ENCODE measurements at regions not wholly inside any gene's neighbourhood (a gene's known extent, or its start where the extent isn't known, plus 50 kb on each side); places are given as distances from the start of the nearest gene placed in this dataset.

DNA sequence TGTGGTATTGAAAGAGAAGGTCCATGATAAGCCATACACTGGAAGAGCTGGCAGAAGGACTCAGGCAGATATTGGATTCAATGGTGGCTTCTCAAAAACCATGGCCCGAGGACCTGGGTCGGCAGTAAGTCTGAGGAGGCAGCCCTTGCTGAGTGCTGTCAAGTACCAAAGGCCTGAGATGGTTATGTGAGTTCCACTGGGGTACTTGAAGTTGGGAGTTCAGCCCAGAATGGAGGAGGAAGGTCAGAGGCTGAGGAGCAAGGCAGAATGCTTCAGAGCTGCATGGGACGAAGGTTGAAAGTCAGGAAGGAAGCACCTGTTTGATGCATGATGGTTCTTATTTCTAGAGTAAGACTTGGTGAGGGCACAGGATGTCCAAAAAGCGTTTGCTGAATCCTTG is 194.9 kb downstream of the DIRAS2 start:
- POLR2A ChIA-PET (ENCODE audit: low non-redundant PET), result no interaction called here

DNA sequence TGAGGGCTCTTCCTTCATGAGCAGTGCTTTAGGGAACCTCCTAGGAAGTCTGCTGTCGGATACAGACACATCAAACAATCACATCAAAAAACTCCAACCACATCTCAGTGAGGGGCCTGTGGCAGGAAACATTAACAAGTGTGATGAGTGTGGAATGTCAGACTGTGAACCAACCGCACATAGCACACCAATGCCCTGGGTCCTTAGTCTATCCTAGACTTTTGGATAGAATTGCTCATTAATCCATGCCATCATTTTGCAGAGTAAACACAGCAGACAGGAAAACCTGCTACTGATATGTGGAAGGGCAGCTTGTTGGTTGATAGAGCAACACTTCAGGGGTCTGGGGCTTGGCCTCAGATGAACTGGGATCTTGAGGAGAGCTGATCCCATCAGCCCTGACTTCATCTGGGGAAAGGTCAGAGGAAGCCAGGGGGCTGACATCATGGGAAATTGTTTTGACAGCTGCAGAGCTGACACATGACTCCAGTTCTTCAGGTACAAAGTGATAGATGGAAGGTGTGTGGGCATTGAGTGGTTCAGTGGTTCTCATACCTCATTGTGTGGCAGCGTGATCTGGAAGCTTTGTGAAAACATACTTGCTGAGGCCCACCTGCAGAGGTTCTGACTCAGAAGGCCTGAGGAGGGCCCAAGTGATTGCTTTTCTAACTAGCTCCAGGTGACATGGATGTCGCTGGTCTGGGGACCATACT is 193.3 kb downstream of the DIRAS2 start:
- no peaks in the 10 kb centered on the region for H3K4me1 ChIP-seq (ENCODE audit: insufficient read depth, low read length, poor library complexity, severe bottlenecking)
- intact Hi-C loops (cut with micrococcal nuclease; ENCODE audit: unreplicated experiment), result no loop called here
- H3K36me3 ChIP-seq (ENCODE audit: insufficient read depth, low read length, poor library complexity, severe bottlenecking), result no peaks in the 10 kb centered on the region
- DNase-seq (ENCODE audit: low spot score), result no peak
- ChIA-PET POLR2A (ENCODE audit: low non-redundant PET) (no interaction called here), CTCF (no interaction called here)
- H3K4me3 ChIP-seq (ENCODE audit: low read depth, low read length, poor library complexity, severe bottlenecking), result no peak overlapping the region
- no TSS peak for BruUV-seq (replicated peaks)
- H3K27me3 ChIP-seq (replicated peaks; ENCODE audit: insufficient read depth, low read depth, low read length, poor library complexity), result no peaks in the 10 kb centered on the region
- H3K27ac ChIP-seq (ENCODE audit: low read depth, low read length, poor library complexity, severe bottlenecking), result no peak overlapping the region
- H3K9me3 ChIP-seq (ENCODE audit: low read depth, low read length, poor library complexity, severe bottlenecking), result no peaks in the 10 kb centered on the region
- no peak for TF ChIP-seq EZH2 (IDR thresholded peaks at IDR 0.05; ENCODE audit: borderline replicate concordance, low read depth, low read length, poor library complexity, severe bottlenecking)
- TF ChIP-seq, protein P1, sequence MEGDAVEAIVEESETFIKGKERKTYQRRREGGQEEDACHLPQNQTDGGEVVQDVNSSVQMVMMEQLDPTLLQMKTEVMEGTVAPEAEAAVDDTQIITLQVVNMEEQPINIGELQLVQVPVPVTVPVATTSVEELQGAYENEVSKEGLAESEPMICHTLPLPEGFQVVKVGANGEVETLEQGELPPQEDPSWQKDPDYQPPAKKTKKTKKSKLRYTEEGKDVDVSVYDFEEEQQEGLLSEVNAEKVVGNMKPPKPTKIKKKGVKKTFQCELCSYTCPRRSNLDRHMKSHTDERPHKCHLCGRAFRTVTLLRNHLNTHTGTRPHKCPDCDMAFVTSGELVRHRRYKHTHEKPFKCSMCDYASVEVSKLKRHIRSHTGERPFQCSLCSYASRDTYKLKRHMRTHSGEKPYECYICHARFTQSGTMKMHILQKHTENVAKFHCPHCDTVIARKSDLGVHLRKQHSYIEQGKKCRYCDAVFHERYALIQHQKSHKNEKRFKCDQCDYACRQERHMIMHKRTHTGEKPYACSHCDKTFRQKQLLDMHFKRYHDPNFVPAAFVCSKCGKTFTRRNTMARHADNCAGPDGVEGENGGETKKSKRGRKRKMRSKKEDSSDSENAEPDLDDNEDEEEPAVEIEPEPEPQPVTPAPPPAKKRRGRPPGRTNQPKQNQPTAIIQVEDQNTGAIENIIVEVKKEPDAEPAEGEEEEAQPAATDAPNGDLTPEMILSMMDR (conservative IDR thresholded peaks at IDR 0.05; ENCODE audit: low read depth, low read length), result no peak

More for the DNA sequence above, 194.9 kb downstream of the DIRAS2 start:
- CTCF ChIA-PET, result no interaction called here
- BruUV-seq (replicated peaks), result no TSS peak
- DNase-seq (ENCODE audit: low spot score), result no peak
- no peak overlapping the region for H3K4me3 ChIP-seq (ENCODE audit: low read depth, low read length, poor library complexity, severe bottlenecking)
- H3K36me3 ChIP-seq (ENCODE audit: insufficient read depth, low read length, poor library complexity, severe bottlenecking), result no peaks in the 10 kb centered on the region
- no peaks in the 10 kb centered on the region for H3K9me3 ChIP-seq (ENCODE audit: low read depth, low read length, poor library complexity, severe bottlenecking)
- H3K27me3 ChIP-seq (replicated peaks; ENCODE audit: insufficient read depth, low read depth, low read length, poor library complexity), result no peaks in the 10 kb centered on the region
- intact Hi-C loops (cut with micrococcal nuclease; ENCODE audit: unreplicated experiment), result no loop called here
- H3K4me1 ChIP-seq (ENCODE audit: insufficient read depth, low read length, poor library complexity, severe bottlenecking), result no peaks in the 10 kb centered on the region
- H3K27ac ChIP-seq (ENCODE audit: low read depth, low read length, poor library complexity, severe bottlenecking), result no peak overlapping the region
- TF ChIP-seq, protein P1 (conservative IDR thresholded peaks at IDR 0.05; ENCODE audit: low read depth, low read length), result no peak
- TF ChIP-seq EZH2 (IDR thresholded peaks at IDR 0.05; ENCODE audit: borderline replicate concordance, low read depth, low read length, poor library complexity, severe bottlenecking), result no peak

DNA sequence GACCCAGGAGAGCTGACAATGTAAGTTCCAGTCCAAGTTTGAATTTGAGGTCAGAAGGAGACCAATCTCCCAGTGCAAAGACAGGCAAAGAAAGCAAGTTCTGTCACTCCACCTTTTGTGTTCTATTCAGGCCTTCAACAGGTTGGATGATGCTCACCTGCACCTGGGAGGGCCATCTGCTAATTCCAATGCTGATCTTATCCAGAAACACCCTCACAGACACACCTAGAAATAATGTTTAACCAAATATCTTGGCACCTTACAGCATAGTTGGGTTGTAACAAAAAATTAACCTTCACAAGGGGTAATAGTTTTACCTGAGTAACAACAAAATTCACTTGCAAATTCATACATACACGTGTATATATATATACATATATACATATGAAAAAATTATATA is 190.8 kb downstream of the DIRAS2 start:
- CTCF ChIA-PET, result no interaction called here
- H3K4me3 ChIP-seq (ENCODE audit: low read depth, low read length, poor library complexity, severe bottlenecking), result no peak overlapping the region
- H3K27ac ChIP-seq (ENCODE audit: low read depth, low read length, poor library complexity, severe bottlenecking), result no peak overlapping the region
- TF ChIP-seq, protein P1 (conservative IDR thresholded peaks at IDR 0.05; ENCODE audit: low read depth, low read length), result no peak
- TF ChIP-seq EZH2 (IDR thresholded peaks at IDR 0.05; ENCODE audit: borderline replicate concordance, low read depth, low read length, poor library complexity, severe bottlenecking), result no peak
- no TSS peak for BruUV-seq (replicated peaks)
- POLR2A ChIA-PET (ENCODE audit: low non-redundant PET), result no interaction called here
- no peaks in the 10 kb centered on the region for H3K9me3 ChIP-seq (ENCODE audit: low read depth, low read length, poor library complexity, severe bottlenecking)
- intact Hi-C loops (cut with micrococcal nuclease; ENCODE audit: unreplicated experiment), result no loop called here
- H3K4me1 ChIP-seq (ENCODE audit: insufficient read depth, low read length, poor library complexity, severe bottlenecking), result no peaks in the 10 kb centered on the region
- DNase-seq (ENCODE audit: low spot score), result no peak
- no peaks in the 10 kb centered on the region for H3K27me3 ChIP-seq (replicated peaks; ENCODE audit: insufficient read depth, low read depth, low read length, poor library complexity)
- no peaks in the 10 kb centered on the region for H3K36me3 ChIP-seq (ENCODE audit: insufficient read depth, low read length, poor library complexity, severe bottlenecking)
